NOMO-1 (cell line): ENCODE measurements at regions not wholly inside any gene's neighbourhood (a gene's known extent, or its start where the extent isn't known, plus 50 kb on each side); places are given as distances from the start of the nearest gene placed in this dataset.

Experiments used
- DNase-seq, 2 experiments: peaks; one replicate each; lab custom pipeline; 2025; ENCODE audit not compliant: unreplicated experiment in 2 of 2; lab: John Stamatoyannopoulos, UW

- DNase-seq, result no peak
Observed at GRCh38 chr4:181582595-181582994, 660.6 kb upstream of the TENM3 start.

DNA sequence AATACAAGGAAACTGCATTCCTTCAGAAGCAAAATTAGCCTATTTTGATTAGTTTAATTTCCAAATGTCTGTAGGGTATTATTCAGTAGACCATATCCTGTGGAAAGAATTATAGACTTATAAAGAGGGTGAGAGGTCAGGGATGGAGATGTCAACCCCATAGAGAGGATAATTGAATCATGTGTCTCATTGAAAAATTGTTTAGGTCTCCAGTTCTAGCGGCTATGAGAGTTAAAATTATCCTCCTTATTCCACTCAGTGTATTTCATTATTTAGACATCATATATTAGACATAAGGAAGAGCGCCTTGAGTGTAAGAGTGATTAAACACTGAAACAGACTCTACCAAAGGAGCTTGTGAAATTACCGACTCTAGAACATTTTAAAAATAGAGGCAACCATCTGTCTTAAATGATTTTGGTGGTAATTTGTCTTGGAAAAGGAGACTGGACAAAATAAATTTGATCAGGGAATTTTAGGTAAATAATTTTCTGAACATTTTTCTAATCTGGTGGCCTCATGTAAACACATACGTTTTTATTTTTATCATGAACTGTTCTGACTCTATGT is 654.4 kb upstream of the TENM3 start:
- DNase-seq, result no peak

DNA sequence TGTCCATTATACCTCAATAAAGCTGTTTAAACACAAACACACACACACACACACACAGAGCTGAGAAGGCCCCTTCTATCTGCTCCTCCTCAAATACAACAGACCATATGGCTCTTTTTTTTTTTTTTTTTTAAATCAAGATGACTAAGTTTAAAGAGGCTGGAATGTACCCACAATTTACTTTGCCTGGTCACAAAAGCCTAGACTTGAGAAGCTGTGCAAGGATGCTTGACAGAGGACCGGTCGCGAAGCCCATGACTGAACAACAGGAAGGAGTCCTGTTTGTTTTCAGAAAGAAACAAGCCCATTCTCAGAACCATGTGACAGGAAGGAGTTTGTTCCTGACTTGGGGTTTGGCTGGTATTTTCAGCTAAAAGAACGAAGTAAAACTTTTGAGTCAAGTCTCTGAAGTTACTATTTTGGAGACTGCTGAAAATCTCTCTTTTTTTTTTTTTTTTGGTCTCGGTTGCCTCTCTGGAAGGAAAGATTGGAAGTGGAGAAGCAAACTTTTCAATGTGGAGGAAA is 650.9 kb upstream of the TENM3 start:
- DNase-seq, result no peak

GRCh38 chr4:181593703-181594102 is 649.5 kb upstream of the TENM3 start:
- no peak for DNase-seq

DNA sequence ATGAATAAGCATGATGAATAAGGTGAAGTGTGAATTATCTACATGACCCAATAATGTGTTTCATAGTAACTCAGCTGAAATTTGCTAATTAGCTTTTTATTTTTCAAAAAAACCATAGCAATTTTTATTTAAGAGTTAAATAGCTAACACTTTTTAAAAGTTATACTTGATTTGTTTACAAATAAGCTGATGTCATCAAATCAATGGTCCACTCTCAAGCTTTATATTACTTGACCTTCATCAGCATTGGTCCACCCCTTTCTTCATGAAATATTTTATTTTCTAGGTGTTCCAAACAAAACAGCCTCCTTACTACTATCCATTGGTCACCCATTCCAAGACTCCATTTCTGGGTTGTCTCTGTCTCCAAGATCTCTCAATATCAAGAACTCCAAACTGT is 649.0 kb upstream of the TENM3 start:
- DNase-seq, result no peak

- DNase-seq, result no peak
Observed at GRCh38 chr4:181595716-181596115, 647.5 kb upstream of the TENM3 start.

DNA sequence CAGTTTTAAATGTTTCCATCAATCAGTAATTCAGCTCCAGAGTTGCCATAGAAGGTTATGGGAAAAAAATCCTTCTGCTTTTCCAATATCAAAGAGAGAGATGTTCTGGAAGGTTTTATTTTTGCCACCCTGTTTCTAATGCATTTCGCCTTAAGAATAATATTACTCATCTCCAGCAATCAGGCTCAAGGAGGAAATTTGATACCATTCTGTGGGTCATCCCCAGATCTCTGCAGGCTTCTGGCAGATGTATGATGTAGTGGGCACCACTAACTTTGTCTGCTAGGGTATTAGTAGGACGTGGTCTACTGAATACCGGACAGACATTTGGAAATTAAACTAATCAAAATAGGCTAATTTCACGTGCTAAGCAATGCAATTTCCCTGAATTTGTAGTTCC is 645.4 kb upstream of the TENM3 start:
- no peak for DNase-seq

DNA sequence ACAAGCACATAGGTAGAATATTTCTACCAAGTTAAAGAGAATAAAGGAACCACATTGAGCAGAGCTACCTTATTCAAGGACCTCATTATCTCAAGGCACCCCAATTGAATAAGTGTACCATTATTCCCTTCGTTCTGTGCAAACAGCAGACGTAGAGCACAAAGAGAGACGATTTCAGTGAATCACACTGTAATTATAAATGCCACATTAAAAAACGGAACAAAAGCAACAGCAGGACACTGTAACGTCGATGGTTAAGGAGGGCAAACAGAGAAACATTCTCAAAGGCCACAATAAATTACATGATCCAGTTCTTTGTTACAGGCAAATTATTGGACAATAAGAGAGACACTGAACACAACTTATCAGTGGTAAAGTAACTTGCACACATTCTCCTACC is 644.1 kb upstream of the TENM3 start:
- no peak for DNase-seq

DNA sequence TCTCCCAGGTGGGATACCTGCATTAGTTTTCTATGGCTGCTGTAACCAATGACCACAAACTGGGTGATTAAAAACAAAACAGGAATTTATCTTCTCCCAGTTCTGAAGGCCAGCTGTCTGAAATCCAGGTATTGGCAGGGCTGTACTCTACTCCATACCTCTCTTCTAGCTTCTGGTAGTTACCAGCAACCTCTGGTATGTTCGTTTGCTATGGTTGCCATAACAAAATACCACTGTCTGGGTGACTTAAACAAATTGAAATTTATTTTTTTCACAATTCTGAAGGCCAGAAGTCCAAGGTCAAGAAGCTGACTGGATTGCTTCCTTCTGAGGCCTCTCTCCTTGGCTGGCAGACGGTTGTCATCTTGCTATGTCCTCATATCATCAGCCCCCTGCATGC is 642.1 kb upstream of the TENM3 start:
- no peak for DNase-seq

DNA sequence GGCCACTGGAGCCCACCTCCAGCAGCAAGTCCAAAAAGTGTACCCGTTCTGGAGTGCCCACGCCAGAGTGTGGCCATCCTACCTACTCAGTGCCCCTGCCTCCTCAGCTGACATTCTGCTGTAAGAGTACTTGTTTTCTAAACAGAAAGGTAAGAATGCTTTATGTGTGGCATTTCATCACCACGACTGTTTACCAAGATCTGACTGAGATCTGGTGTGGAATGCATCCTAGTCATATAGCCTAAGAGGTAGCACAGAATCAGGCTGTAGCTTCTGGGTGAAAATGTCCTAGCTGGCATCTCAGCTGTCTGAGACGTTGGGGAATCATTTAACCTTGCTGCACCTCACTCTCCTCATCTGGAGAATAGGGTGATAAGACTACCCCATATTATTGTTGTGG is 638.7 kb upstream of the TENM3 start:
- no peak for DNase-seq

DNA sequence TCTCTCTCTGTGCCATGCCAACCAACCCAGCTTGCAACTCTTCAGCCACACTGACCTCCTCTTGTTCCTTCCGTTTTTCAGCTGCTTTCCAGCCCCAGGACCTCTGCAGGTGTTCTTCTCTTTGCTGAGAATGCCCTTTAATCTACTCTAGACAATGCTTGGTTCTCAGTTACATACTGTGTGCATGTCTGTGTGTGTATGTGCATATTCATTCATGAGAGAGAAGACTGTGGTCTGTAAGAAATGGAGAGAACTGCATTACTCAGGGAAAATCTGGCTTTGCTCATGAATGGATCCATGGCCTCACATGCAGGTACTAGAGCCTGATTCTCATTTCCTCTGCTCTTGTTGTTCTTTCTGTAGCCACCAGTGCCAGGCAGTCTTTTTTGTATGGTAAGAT is 636.9 kb upstream of the TENM3 start:
- no peak for DNase-seq

DNA sequence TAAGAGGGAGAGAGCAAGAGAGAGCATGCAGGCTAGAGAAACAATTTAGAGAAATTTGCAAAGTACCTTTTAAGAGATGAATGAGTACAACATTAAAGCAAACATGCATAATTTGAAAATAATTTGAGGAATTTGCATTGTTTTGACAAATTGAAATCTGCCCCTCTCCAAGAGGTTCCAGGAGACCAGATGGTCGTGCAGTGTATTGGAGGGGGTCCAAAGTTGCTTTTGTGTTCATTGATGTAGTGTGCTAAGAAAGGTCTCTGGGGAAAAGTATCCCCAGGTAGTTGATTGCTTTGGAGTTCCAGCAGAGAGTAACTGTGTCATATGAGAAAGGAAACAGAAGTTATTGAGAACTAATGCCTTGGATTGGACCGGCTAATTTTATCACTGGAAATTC is 635.0 kb upstream of the TENM3 start:
- DNase-seq, result no peak

DNA sequence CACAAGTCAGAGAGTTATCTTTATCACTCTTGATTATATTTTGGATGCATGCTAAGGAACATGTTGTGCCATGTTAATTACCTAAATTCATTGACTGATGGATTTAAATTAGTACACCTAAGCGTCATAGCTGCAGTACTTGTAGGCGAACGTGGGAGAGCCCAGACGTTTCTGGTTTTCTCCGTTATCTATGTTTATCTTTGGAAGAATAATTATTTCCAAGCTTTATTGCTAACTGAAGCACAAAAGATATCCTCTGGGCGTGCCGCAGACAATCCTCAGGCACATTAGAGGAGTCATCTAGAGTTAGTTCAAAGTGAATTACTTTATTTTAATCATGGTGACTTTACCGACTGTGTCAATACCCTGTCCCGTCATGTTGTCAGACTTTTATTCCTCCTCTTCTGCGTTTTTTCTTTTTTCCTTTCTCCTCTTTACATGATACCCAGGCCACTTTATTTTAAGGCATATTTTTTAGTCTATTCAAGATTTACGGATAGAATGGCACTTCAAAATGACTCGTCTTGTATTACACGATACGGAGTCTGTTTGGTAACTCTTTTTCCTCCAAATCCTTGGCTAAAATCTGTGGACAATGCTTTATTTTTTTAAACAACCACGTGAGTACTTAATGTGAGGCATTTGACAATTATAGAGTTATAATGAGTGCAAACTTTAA is 632.0 kb upstream of the TENM3 start:
- no peak for DNase-seq

DNA sequence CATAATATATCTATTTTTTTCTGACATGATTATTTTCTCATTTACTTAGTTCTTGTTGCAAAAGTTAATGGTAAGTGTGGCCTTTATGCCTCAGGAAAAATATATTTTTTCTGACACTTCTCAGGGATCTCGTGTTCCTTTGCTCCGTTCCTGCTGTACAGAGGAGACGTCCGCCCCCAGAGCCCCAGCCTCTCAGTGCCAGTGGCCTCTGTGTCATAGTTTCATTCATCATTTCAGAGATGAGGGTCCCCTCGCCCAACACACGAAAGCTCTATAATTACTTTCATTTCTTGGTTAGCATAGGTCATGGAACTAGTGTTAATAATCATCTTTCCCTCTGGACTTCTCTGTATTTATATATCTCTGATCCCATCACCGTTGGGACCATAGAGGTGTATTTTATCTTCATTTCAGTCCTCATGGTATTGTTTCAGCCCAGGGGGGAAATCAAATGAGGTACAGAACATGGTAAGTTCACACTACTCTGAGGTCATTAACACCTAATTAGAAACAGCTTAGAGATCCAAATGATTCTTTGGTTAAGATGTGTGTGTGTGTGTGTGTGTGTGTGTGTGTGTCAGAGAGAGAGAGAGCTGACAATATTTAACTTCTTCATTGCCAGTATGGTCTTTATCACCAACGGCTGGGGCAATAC is 631.1 kb upstream of the TENM3 start:
- DNase-seq, result no peak

DNA sequence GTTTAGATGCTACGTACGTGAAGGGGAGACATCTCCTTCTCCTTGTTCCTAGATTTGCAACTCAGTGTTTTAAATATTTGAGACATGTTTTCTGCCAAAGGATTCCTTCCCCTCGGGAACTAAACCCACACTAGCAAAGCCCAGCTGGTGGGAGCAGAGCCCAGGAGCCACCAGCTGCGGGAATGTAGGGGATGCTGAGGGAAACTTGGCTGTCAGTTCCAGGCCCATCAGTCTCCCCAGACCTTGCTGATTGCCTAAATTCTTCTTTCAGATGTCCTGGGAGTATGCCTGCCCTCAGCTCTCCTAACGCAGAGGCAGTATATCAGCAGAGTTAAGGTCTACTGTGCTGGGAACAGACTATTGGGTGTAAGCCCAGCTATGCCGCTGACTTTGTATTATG is 630.0 kb upstream of the TENM3 start:
- DNase-seq, result no peak

GRCh38 chr4:181618038-181618618 is 625.1 kb upstream of the TENM3 start:
- no peak for DNase-seq

DNA sequence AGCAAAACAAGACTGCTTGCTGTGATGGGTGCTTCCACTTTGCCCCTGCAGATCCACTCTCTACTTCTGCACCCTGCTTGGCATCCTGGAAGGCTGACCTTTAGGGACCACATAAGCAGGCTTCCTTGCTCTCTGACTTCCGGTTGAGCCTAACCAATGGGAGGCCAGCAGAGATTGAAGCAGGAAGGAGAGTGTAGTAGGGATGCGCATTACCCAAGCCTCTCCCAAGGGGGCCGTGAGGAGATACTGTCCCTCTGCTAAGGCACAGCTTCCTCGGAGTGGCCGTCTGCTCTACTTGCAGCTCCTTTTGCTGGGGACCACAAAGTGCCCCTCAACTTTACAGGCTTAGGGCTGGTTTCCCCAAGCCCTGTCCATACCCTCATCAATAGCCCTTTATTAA is 624.3 kb upstream of the TENM3 start:
- no peak for DNase-seq

GRCh38 chr4:181619651-181620050 is 623.6 kb upstream of the TENM3 start:
- no peak for DNase-seq

DNA sequence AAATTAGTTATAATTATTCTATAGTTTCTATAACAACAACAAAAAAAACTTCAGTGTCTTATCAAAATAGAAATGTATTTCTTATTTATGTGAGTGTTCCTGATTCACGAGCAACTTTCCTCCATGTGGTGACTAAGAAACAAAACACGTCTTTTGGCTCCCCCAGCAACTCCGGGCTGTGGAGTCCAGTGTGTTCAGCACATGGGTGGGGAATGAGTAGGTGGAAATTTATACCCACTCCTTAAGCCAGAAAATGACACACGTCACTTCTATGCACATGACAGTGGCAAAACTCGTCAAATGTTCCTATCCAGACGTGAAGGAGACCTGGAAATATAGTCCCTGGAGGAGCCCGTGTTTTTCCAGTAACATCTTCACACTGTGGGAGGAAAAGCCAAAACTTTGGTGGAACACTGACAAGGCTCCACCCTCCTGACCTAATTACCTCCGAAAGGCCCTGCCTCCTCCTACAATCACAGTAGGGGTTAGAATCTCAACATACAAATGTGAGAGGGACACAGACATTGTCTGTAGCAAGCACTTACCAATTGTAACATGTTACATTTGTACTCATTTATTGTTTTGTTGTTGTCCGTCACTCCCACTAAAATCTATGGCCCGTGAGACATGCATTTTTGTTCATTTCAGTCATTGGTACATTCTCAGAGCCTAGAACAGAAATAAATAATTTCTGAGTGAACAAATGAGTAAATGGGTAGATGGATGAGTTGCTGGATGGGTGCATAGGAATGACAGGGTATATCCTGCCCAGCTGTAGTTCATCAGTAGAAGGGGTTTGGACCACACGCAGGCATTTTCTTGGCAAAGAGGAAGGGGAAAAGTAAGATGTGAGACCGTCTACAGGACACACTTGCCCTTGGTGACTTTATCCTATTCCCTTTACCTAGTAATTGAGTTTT is 605.8 kb upstream of the TENM3 start:
- DNase-seq, result no peak

DNA sequence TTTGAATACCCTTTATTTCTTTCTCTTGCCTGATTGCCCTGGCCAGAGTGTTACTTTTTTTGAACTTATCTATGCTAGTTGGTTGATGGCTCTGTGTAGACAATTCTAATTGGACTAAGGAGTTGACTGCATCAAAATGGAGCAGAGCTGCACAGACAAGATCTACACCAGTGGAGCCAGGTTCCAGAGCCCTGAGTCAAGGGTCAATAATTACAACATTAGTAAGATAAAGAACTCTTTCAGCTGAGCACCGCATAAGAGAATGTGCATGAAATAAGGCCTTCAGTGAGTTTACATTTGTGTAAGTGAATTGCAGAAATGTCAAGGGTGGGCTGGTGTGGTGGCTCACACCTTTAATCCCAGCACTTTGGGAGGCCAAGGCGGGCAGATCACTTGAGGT is 599.7 kb upstream of the TENM3 start:
- no peak for DNase-seq

DNA sequence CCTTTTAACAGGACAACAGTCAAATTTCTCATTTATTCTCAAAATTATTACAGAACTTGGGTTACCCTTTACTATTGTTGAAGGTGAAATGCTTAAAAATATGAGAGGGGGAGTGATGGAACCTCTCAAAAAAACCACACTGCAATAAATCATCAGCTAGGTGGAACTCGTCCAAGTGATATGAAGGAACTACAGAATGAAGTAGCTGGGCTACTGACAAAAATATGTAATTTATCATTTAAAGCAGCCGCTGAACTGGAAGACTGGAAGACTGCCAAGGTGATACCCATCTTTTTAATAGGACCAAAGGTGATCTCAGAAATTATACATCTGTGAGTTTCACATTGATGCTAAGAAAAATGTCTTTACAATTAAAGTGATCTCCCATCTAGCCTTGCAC is 597.7 kb upstream of the TENM3 start:
- DNase-seq, result no peak
